Neuronal stem cell (in vitro differentiated cells): ENCODE measurements at regions not wholly inside any gene's neighbourhood (a gene's known extent, or its start where the extent isn't known, plus 50 kb on each side); places are given as distances from the start of the nearest gene placed in this dataset.

Experiments
- DNase-seq: peaks from one replicate; pipeline ENCODE4 v3.0.0-alpha.2; 2013; ENCODE audit warnings: low spot score
- H2AFZ ChIP-seq: one replicate; pipeline ENCODE4 v1.6.1; 2013; ENCODE audit warnings: mild to moderate bottlenecking, low read length, inconsistent platforms
- H2AK5ac ChIP-seq: 2 replicates; pipeline ENCODE4 v1.6.1; 2013; ENCODE audit warnings: low read depth, mild to moderate bottlenecking, inconsistent platforms, low read length, moderate library complexity, mixed read lengths
- H2BK120ac ChIP-seq: 2 replicates; pipeline ENCODE4 v1.6.1; 2013; ENCODE audit warnings: low read depth, mild to moderate bottlenecking, inconsistent platforms, low read length, moderate library complexity, mixed read lengths
- H2BK12ac ChIP-seq: one replicate; pipeline ENCODE4 v1.6.1; 2013; ENCODE audit warnings: low read length, inconsistent platforms
- H2BK15ac ChIP-seq: 2 replicates; pipeline ENCODE4 v1.6.1; 2013; ENCODE audit warnings: mild to moderate bottlenecking, low read length, inconsistent platforms, mixed read lengths
- H2BK5ac ChIP-seq: one replicate; pipeline ENCODE4 v1.6.1; 2013; ENCODE audit warnings: inconsistent platforms, mild to moderate bottlenecking, low read length, moderate library complexity
- H3K14ac ChIP-seq: one replicate; pipeline ENCODE4 v1.6.1; 2013; ENCODE audit warnings: low read length, inconsistent platforms
- H3K18ac ChIP-seq: 2 replicates; pipeline ENCODE4 v1.6.1; 2013; ENCODE audit warnings: low read length, inconsistent platforms
- H3K23ac ChIP-seq: 2 replicates; pipeline ENCODE4 v1.6.1; 2013; ENCODE audit warnings: low read depth, mild to moderate bottlenecking, mixed read lengths, low read length, inconsistent platforms; ENCODE audit not compliant: poor library complexity
- H3K27ac ChIP-seq: replicated peaks from 3 replicates; pipeline ENCODE4 v1.5.1; 2013; ENCODE audit warnings: low read length, inconsistent platforms
- H3K27me3 ChIP-seq, 3 experiments: 2 replicates each; pipeline ENCODE4 v1.6.1; 2013; ENCODE audit warnings: low read length in 3 of 3, mild to moderate bottlenecking in 2 of 3, inconsistent platforms in 1 of 3, low read depth in 1 of 3, mixed read lengths in 1 of 3, moderate library complexity in 1 of 3; ENCODE audit not compliant: control insufficient read depth in 3 of 3, insufficient read depth in 3 of 3
- H3K36me3 ChIP-seq, 2 donors: replicated peaks in 1 of 2; 2 replicates each; pipeline ENCODE4 v1.6.1; 2013; ENCODE audit warnings: low read length in 2 of 2; ENCODE audit not compliant: control insufficient read depth in 2 of 2, insufficient read depth in 2 of 2
- H3K4ac ChIP-seq: 2 replicates; pipeline ENCODE4 v1.6.1; 2013; ENCODE audit warnings: inconsistent platforms, mild to moderate bottlenecking, low read length, moderate library complexity
- H3K4me1 ChIP-seq, 2 donors: 1 replicate in 1 of 2; 2 replicates in 1 of 2; pipeline ENCODE4 v1.6.1; 2013; ENCODE audit warnings: low read length in 2 of 2, low read depth in 1 of 2; ENCODE audit not compliant: control insufficient read depth in 2 of 2, insufficient read depth in 1 of 2
- H3K4me2 ChIP-seq: one replicate; pipeline ENCODE4 v1.6.1; 2013; ENCODE audit warnings: mild to moderate bottlenecking, low read length, inconsistent platforms; ENCODE audit not compliant: insufficient read depth, poor library complexity, severe bottlenecking
- H3K4me3 ChIP-seq, 2 donors: 2 replicates each; pipeline ENCODE4 v1.5.1; 2013; ENCODE audit warnings: low read length in 2 of 2, mild to moderate bottlenecking in 2 of 2, inconsistent platforms in 1 of 2, moderate library complexity in 1 of 2
- H3K79me1 ChIP-seq: one replicate; pipeline ENCODE4 v1.6.1; 2013; ENCODE audit warnings: low read depth, mild to moderate bottlenecking, inconsistent platforms, low read length, moderate library complexity
- H3K9ac ChIP-seq: one replicate; pipeline ENCODE4 v1.6.1; 2013; ENCODE audit warnings: mild to moderate bottlenecking, low read depth, low read length, inconsistent platforms; ENCODE audit not compliant: poor library complexity
- H3K9me3 ChIP-seq, 2 donors: replicated peaks in 1 of 2; 2 replicates each; pipeline versions ENCODE3 to v1.6.1; 2013; ENCODE audit warnings: low read length in 2 of 2, mild to moderate bottlenecking in 2 of 2, inconsistent platforms in 1 of 2, low read depth in 1 of 2, mixed read lengths in 1 of 2, moderate library complexity in 1 of 2; ENCODE audit not compliant: control insufficient read depth in 2 of 2, insufficient read depth in 1 of 2
- H4K8ac ChIP-seq: one replicate; pipeline ENCODE4 v1.6.1; 2013; ENCODE audit warnings: low read depth, mild to moderate bottlenecking, inconsistent platforms, low read length, moderate library complexity
- H4K91ac ChIP-seq: one replicate; pipeline ENCODE4 v1.6.1; 2013; ENCODE audit warnings: low read length, low read depth, mild to moderate bottlenecking, inconsistent platforms; ENCODE audit not compliant: poor library complexity
- WGBS, 2 donors: extraction: QIAGEN DNeasy Blood & Tissue Kit; methylation state at CpG; one replicate each; pipeline ENCODE4 v1.1.7; 2013; ENCODE audit warnings: missing lambda C conversion rate in 2 of 2, mixed read lengths in 1 of 2; ENCODE audit not compliant: insufficient read length in 2 of 2, insufficient replicate concordance in 1 of 2; ENCODE audit errors: extremely low coverage in 2 of 2; 5-methylcytosine and 5-hydroxymethylcytosine counted together

- no CpG with 5 or more reads among the region's 4 CpGs for WGBS, 2 donors
- no peak overlapping the region for H2BK120ac ChIP-seq
- DNase-seq: no peak
Observed at GRCh38 chr4:25474690-25475089, 97.6 kb downstream of the ANAPC4 start.

GRCh38 chr4:25477221-25477620 is 100.2 kb downstream of the ANAPC4 start:
- no peak overlapping the region for H3K9ac ChIP-seq
- no peak overlapping the region for H2BK15ac ChIP-seq
- H2AFZ ChIP-seq: no peak overlapping the region
- H3K23ac ChIP-seq: no peak overlapping the region
- H2AK5ac ChIP-seq: no peak overlapping the region
- no peaks in the 10 kb centered on the region for H3K27me3 ChIP-seq
- no peak overlapping the region for H4K91ac ChIP-seq
- H3K36me3 ChIP-seq: no peaks in the 10 kb centered on the region
- no peak overlapping the region for H3K18ac ChIP-seq
- no peak overlapping the region for H3K4me2 ChIP-seq
- no peaks in the 10 kb centered on the region for H3K9me3 ChIP-seq
- H3K27ac ChIP-seq: no peak overlapping the region
- no peaks in the 10 kb centered on the region for H3K4me1 ChIP-seq
- H3K79me1 ChIP-seq: no peaks in the 10 kb centered on the region
- no peak overlapping the region for H2BK120ac ChIP-seq
- H2BK5ac ChIP-seq: no peak overlapping the region
- no peak overlapping the region for H4K8ac ChIP-seq
- H3K14ac ChIP-seq: no peak overlapping the region
- no CpG with 5 or more reads among the region's 1 CpG for WGBS, 2 donors
- no peak overlapping the region for H3K4me3 ChIP-seq
- DNase-seq: no peak
- no peak overlapping the region for H3K4ac ChIP-seq
- no peak overlapping the region for H2BK12ac ChIP-seq

More at GRCh38 chr4:25474690-25475089, 97.6 kb downstream of the ANAPC4 start:
- H3K4me3 ChIP-seq: no peak overlapping the region
- no peak overlapping the region for H2AFZ ChIP-seq
- H3K23ac ChIP-seq: no peak overlapping the region
- H2BK12ac ChIP-seq: no peak overlapping the region
- H3K9ac ChIP-seq: no peak overlapping the region
- H3K9me3 ChIP-seq: no peaks in the 10 kb centered on the region
- H3K4me1 ChIP-seq: no peaks in the 10 kb centered on the region
- no peak overlapping the region for H3K18ac ChIP-seq
- no peak overlapping the region for H3K4me2 ChIP-seq
- no peaks in the 10 kb centered on the region for H3K36me3 ChIP-seq
- H3K4ac ChIP-seq: no peak overlapping the region
- H4K91ac ChIP-seq: no peak overlapping the region
- H2BK15ac ChIP-seq: no peak overlapping the region
- H3K27ac ChIP-seq: no peak overlapping the region
- no peak overlapping the region for H2BK5ac ChIP-seq
- no peak overlapping the region for H2AK5ac ChIP-seq
- no peak overlapping the region for H3K14ac ChIP-seq
- H4K8ac ChIP-seq: no peak overlapping the region
- no peaks in the 10 kb centered on the region for H3K79me1 ChIP-seq
- no peaks in the 10 kb centered on the region for H3K27me3 ChIP-seq

- Histone ChIP-seq H3K36me3 (no peaks in the 10 kb centered on the region), H3K27ac (no peak overlapping the region), H4K8ac (no peak overlapping the region), H3K79me1 (no peaks in the 10 kb centered on the region), H3K9ac (no peak overlapping the region), H3K14ac (no peak overlapping the region), H3K4me2 (no peak overlapping the region), H3K4ac (no peak overlapping the region), H3K9me3 (no peaks in the 10 kb centered on the region), H3K18ac (no peak overlapping the region), H3K27me3 (no peaks in the 10 kb centered on the region), H4K91ac (no peak overlapping the region), H3K4me1 (no peaks in the 10 kb centered on the region), H3K4me3 (no peak overlapping the region), H2AFZ (no peak overlapping the region), H3K23ac (no peak overlapping the region), H2BK15ac (no peak overlapping the region), H2BK120ac (no peak overlapping the region), H2BK12ac (no peak overlapping the region), H2BK5ac (no peak overlapping the region), H2AK5ac (no peak overlapping the region)
- no peak for DNase-seq
- no CpG with 5 or more reads among the region's 2 CpGs for WGBS, 2 donors
Observed at GRCh38 chr4:25481648-25482047, 104.6 kb downstream of the ANAPC4 start.

- Histone ChIP-seq H3K23ac (no peak overlapping the region), H2BK5ac (no peak overlapping the region), H3K79me1 (no peaks in the 10 kb centered on the region), H2AK5ac (no peak overlapping the region), H3K27me3 (no peaks in the 10 kb centered on the region), H3K14ac (no peak overlapping the region), H2AFZ (no peak overlapping the region), H3K9ac (no peak overlapping the region), H3K9me3 (no peaks in the 10 kb centered on the region), H3K4ac (no peak overlapping the region), H2BK15ac (no peak overlapping the region), H3K36me3 (no peaks in the 10 kb centered on the region), H4K91ac (no peak overlapping the region), H4K8ac (no peak overlapping the region), H2BK12ac (no peak overlapping the region), H3K27ac (no peak overlapping the region), H3K4me3 (no peak overlapping the region), H3K4me1 (no peaks in the 10 kb centered on the region), H2BK120ac (no peak overlapping the region), H3K18ac (no peak overlapping the region), H3K4me2 (no peak overlapping the region)
- WGBS, 2 donors: no CpG with 5 or more reads among the region's 3 CpGs
- DNase-seq: no peak
Observed at GRCh38 chr4:25484243-25484721, 107.2 kb downstream of the ANAPC4 start.
